GM12865 (cell line): ENCODE measurements at regions not wholly inside any gene's neighbourhood (a gene's known extent, or its start where the extent isn't known, plus 50 kb on each side); places are given as distances from the start of the nearest gene placed in this dataset.

Source experiments
- DNase-seq: peaks from one replicate; pipeline ENCODE4 v3.0.0; 2010; ENCODE audit warnings: low read depth
- H3K4me3 ChIP-seq: 2 replicates; pipeline ENCODE4 v1.5.1; 2011; ENCODE audit warnings: mild to moderate bottlenecking, low read depth, low read length, control low read depth
- CTCF ChIP-seq: IDR thresholded peaks from 2 replicates; pipeline ENCODE4 v1.5.1; 2011; ENCODE audit warnings: low read length, control low read depth, low read depth, inconsistent platforms; ENCODE audit not compliant: insufficient read depth; ENCODE audit errors: missing control alignments

GRCh38 chr12:115032521-115032920, 348.5 kb upstream of the TBX3 start:
- no peak for TF ChIP-seq CTCF
- H3K4me3 ChIP-seq = no peak overlapping the region
- no peak for DNase-seq

GRCh38 chr12:115030017-115030416, 346.0 kb upstream of the TBX3 start:
- no peak for DNase-seq
- H3K4me3 ChIP-seq = no peak overlapping the region
- TF ChIP-seq CTCF = no peak

- no peak for DNase-seq
- H3K4me3 ChIP-seq = no peak overlapping the region
- no peak for TF ChIP-seq CTCF
These were observed 340.6 kb upstream of the TBX3 start for GRCh38 chr12:115024531-115024930.

- no peak for DNase-seq
- no peak for TF ChIP-seq CTCF
- H3K4me3 ChIP-seq = no peak overlapping the region
These were observed 339.6 kb upstream of the TBX3 start for GRCh38 chr12:115023279-115024265.

GRCh38 chr12:115020091-115020490, 336.1 kb upstream of the TBX3 start:
- TF ChIP-seq CTCF = no peak
- H3K4me3 ChIP-seq = no peak overlapping the region
- no peak for DNase-seq

- no peak for TF ChIP-seq CTCF
- no peak for DNase-seq
These were observed 333.4 kb upstream of the TBX3 start for GRCh38 chr12:115017346-115017745.

More at GRCh38 chr12:115017346-115017745, 333.4 kb upstream of the TBX3 start:
- no peak overlapping the region for H3K4me3 ChIP-seq
